Astrocyte (in vitro differentiated cells and primary cell): ENCODE measurements at regions not wholly inside any gene's neighbourhood (a gene's known extent, or its start where the extent isn't known, plus 50 kb on each side); places are given as distances from the start of the nearest gene placed in this dataset.

ENCODE experiments used
- CTCF ChIP-seq: IDR thresholded peaks from 2 replicates; pipeline ENCODE4 v1.5.1; 2011; ENCODE audit warnings: low read depth, mild to moderate bottlenecking, inconsistent platforms, low read length, moderate library complexity; ENCODE audit not compliant: insufficient read depth
- EZH2 ChIP-seq: IDR thresholded peaks from 2 replicates; pipeline ENCODE4 v1.6.1; 2012; ENCODE audit warnings: mild to moderate bottlenecking, low read length, inconsistent platforms; ENCODE audit not compliant: insufficient read depth

GRCh38 chr3:18648159-18648558 is 223.0 kb upstream of the SATB1 start:
- no peak for TF ChIP-seq CTCF
- TF ChIP-seq EZH2 = no peak
